Aorta (tissue), 5 donors: ENCODE measurements at regions not wholly inside any gene's neighbourhood (a gene's known extent, or its start where the extent isn't known, plus 50 kb on each side); places are given as distances from the start of the nearest gene placed in this dataset.

Source experiments
- ATAC-seq: fragments of 200-7000 bp; cut with Tn5 transposase; one replicate; pipeline ENCODE4 v1.9.1; 2022; ENCODE audit warnings: moderate library complexity; ENCODE audit not compliant: low FRiP score
- DNase-seq, 2 donors: peaks; one replicate each; pipeline ENCODE4 v3.0.0-alpha.2; 2020
- H3K27ac ChIP-seq, 2 donors: one replicate each; pipeline ENCODE4 v1.5.1; 2013; ENCODE audit warnings: low read length in 2 of 2, mild to moderate bottlenecking in 2 of 2, moderate library complexity in 2 of 2, control low read depth in 1 of 2, inconsistent platforms in 1 of 2, low read depth in 1 of 2
- H3K27me3 ChIP-seq, 2 donors: one replicate each; pipeline ENCODE4 v1.6.1; 2013; ENCODE audit warnings: control low read depth in 1 of 2, low read length in 1 of 2, mild to moderate bottlenecking in 1 of 2, moderate library complexity in 1 of 2; ENCODE audit not compliant: insufficient read depth in 2 of 2, control insufficient read depth in 1 of 2
- H3K36me3 ChIP-seq, 2 donors: one replicate each; pipeline ENCODE4 v1.6.1; 2013; ENCODE audit warnings: control low read depth in 1 of 2, low read length in 1 of 2, mild to moderate bottlenecking in 1 of 2; ENCODE audit not compliant: insufficient read depth in 2 of 2, control insufficient read depth in 1 of 2
- H3K4me1 ChIP-seq, 2 donors: one replicate each; pipeline ENCODE4 v1.6.1; 2013; ENCODE audit warnings: low read length in 2 of 2, control low read depth in 1 of 2, mild to moderate bottlenecking in 1 of 2, moderate library complexity in 1 of 2; ENCODE audit not compliant: insufficient read depth in 2 of 2, control insufficient read depth in 1 of 2
- H3K4me3 ChIP-seq, 2 donors: one replicate each; pipeline ENCODE4 v1.5.1; 2013; ENCODE audit warnings: low read length in 2 of 2, control low read depth in 1 of 2, mild to moderate bottlenecking in 1 of 2
- H3K9me3 ChIP-seq: one replicate; pipeline ENCODE4 v1.6.1; 2013; ENCODE audit warnings: mild to moderate bottlenecking, low read length; ENCODE audit not compliant: control insufficient read depth
- WGBS, 2 donors: extraction: QIAGEN DNeasy Blood & Tissue Kit; methylation state at CpG; one replicate each; pipeline ENCODE4 v1.1.7; 2013; 5-methylcytosine and 5-hydroxymethylcytosine counted together
- intact Hi-C, 2 donors: fragments of 100-400 bp; cut with DNase I; formaldehyde crosslinking; loops; one replicate each; pipeline versions ENCODE4 v1.14.2 to v1.15.0; 2022
- donor health status: healthy with polysubstance abuse.
- donor health status: Bipolar disorder and iron deficiency.
- donor health status: DM: no; HTN: no; CAD: no.
- donor health status: DM: no; HTN: no; CAD: no.
- donor health status: DM: yes; HTN: yes; CAD: no.

- Histone ChIP-seq H3K4me1 (no peaks in the 10 kb centered on the region), H3K27me3 (no peaks in the 10 kb centered on the region), H3K4me3 (no peak overlapping the region), H3K27ac (no peak overlapping the region), H3K9me3 (no peaks in the 10 kb centered on the region), H3K36me3 (no peaks in the 10 kb centered on the region)
- 95 to 97% methylated on average over 14 to 15 of the region's 15 CpGs for WGBS, 2 donors
- peak in 1 of 2 donors; percentile 65 for DNase-seq
- intact Hi-C loops, result no loop called here
- no peak for ATAC-seq
Measured at GRCh38 chr6:167507376-167507945, 182.6 kb downstream of the TTLL2 start.

DNA sequence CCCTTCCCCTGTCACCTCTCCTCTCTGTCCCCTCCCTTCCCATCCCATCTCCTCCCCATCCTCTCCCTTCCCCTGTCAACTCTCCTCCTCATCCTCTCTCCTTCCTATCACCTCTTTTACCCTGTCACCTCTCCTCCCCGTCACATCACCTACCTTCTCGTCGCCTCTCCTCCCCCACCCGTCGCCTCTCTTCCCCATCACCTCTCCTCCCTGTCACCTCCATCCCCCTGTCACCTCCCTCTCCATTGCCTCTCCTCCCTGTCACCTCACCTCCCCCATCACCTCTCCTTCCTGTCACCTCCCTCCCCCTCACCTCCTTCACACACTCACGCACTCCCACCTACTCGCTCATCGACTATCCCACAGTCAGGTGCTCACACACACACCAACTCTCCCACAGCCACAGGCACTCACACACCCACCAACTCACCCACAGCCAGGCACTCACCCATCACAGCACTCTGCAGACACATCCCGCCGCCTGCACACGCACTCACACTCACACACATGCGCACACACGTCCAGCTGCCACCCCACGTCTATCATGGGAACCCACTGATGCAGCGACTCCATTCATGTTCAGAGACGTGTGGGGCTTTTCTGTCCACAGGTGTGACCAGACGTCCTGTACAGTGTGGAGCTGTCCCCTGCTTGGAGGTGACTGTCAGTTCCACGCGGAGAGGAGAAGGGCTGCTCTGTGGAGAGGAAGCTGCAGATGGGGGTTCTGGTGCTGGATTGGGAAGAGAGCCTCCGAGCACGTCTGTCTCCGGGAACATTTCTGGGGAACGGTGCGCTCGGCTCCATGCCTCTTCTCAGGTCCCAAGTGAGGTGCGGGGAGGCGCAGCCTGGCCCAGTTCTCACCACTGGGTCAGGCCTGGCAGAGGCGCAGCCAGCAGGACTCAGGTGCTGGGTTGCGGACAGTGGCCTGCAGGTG, 184.3 kb downstream of the TTLL2 start:
- DNase-seq (peak in 1 of 2 donors; percentile 67), ATAC-seq (no peak)
- no peaks in the 10 kb centered on the region for H3K9me3 ChIP-seq
- no peaks in the 10 kb centered on the region for H3K27me3 ChIP-seq
- H3K4me1 ChIP-seq, result no peaks in the 10 kb centered on the region
- no peaks in the 10 kb centered on the region for H3K36me3 ChIP-seq
- 92 to 95% methylated on average over 29 of the region's 29 CpGs for WGBS, 2 donors
- H3K27ac ChIP-seq, result no peak overlapping the region
- intact Hi-C loops, result no loop called here
- H3K4me3 ChIP-seq, result no peak overlapping the region

DNA sequence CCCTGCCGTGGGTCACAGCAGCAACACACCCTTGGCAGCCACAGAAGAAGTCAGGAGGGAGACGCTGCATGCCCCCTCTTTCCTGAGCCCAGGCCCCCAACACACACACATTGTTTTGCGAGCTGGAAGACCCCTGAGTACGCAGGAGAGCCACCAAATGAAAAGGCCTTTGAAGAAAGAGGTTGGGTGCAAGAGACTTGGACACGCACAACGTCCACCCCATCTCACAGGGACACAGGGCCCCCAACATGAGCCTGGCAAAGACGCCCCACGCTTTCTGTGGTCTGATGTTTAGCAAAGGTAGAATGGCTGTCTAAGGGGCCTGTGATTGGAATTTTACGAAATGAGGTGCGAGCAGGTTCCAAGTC, 185.0 kb downstream of the TTLL2 start:
- ATAC-seq (no peak), DNase-seq (peak in 1 of 2 donors; percentile 55)
- Histone ChIP-seq H3K4me1 (no peaks in the 10 kb centered on the region), H3K9me3 (no peaks in the 10 kb centered on the region), H3K4me3 (no peak overlapping the region), H3K27ac (no peak overlapping the region), H3K27me3 (no peaks in the 10 kb centered on the region), H3K36me3 (no peaks in the 10 kb centered on the region)
- WGBS, 2 donors, result 90 to 92% methylated on average over 10 of the region's 10 CpGs
- intact Hi-C loops, result no loop called here

DNA sequence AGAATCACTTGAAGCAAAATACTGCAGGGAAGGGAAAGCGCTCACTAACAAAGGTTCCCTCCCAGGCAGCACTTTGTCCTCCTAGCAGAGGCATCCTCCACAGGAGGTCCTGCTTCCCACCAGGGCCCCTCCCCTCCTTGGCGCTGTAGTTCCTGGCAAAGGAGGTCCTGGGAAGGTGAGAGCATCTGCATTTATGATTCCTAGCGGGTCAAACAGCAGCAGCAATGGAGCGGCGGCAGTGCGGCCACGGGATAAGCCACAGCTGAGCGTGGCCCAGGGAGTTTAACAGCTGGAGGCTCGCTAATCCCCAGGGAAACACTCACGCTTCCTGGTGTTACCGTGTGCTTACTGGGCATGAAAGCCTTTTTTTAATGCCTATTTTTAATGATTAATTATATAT, 185.8 kb downstream of the TTLL2 start:
- Histone ChIP-seq H3K4me1 (no peaks in the 10 kb centered on the region), H3K27me3 (no peaks in the 10 kb centered on the region), H3K4me3 (no peak overlapping the region), H3K27ac (no peak overlapping the region), H3K36me3 (no peaks in the 10 kb centered on the region), H3K9me3 (no peaks in the 10 kb centered on the region)
- WGBS, 2 donors, result 88% methylated on average over 11 of the region's 11 CpGs
- ATAC-seq (no peak), DNase-seq (peak in 1 of 2 donors; percentile 40)
- intact Hi-C loops, result no loop called here

DNA sequence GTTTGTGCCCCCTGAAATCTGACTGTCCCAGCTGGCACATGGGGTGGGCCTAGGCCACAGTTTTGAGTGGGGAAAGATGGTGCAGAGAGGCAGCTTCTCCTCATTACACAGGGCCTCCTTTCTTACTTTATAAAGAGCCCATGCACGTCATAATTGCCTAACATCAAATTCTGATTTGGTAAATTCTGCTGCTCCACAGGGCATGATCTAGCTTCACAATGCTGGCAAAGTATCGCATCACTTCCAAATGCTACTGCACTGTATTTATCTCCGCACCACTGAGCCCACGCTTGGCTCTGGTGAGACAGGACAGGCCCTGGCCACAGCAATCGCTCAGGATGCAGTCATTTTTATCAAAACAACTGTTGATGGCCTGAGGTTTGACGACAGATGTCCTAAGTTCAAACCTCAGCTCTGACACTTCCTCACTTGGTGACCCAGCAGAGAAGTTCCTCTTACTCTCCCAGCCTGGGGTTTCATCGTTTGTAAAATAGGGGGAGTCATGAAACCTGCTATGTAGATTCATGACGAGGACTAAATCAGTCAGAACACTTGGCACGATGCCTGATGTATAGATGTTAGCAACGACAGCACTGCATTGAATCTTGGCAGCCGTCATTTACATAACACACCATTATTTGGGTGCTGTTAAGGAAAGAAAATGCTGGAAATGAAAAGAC, 187.9 kb downstream of the TTLL2 start:
- ATAC-seq (no peak), DNase-seq (no peak)
- no peaks in the 10 kb centered on the region for H3K36me3 ChIP-seq
- no peaks in the 10 kb centered on the region for H3K27me3 ChIP-seq
- H3K4me3 ChIP-seq, result no peak overlapping the region
- no peaks in the 10 kb centered on the region for H3K4me1 ChIP-seq
- no peaks in the 10 kb centered on the region for H3K9me3 ChIP-seq
- H3K27ac ChIP-seq, result no peak overlapping the region
- WGBS, 2 donors, result 75 to 81% methylated on average over 11 of the region's 11 CpGs
- intact Hi-C loops, result no loop called here

GRCh38 chr6:167513778-167514177, 188.9 kb downstream of the TTLL2 start:
- Histone ChIP-seq H3K4me3 (no peak overlapping the region), H3K27ac (no peak overlapping the region), H3K27me3 (no peaks in the 10 kb centered on the region), H3K36me3 (no peaks in the 10 kb centered on the region), H3K4me1 (no peaks in the 10 kb centered on the region), H3K9me3 (no peaks in the 10 kb centered on the region)
- intact Hi-C loops, result no loop called here
- 30 to 35% methylated on average over 9 of the region's 9 CpGs for WGBS, 2 donors
- ATAC-seq, result no peak
- DNase-seq, result peak in 1 of 2 donors; percentile 9

DNA sequence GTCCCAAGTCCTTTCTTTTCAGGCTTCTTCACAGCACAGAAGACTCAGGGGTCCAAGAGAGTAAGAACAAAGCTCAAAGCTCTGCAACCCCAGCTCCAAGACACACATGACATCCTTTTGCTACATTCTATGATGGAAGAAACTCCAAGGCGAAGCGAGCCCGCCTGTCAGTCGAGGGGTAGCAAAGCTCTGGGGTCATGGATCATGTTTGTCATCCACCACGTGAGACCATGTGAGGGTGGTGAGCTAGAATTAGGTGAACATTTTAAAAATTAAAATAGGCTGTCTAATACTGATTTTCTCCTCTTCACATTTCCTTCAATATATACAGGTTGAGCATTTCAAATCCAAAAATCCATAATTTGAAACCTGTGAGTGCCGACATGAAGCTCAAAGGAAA, 189.6 kb downstream of the TTLL2 start:
- intact Hi-C loops, result no loop called here
- no peaks in the 10 kb centered on the region for H3K9me3 ChIP-seq

GRCh38 chr6:167515873-167516507, 191.1 kb downstream of the TTLL2 start:
- ATAC-seq (no peak), DNase-seq (no peak)
- Histone ChIP-seq H3K27ac (no peak overlapping the region), H3K27me3 (no peaks in the 10 kb centered on the region), H3K4me3 (no peak overlapping the region), H3K4me1 (no peaks in the 10 kb centered on the region), H3K36me3 (no peaks in the 10 kb centered on the region), H3K9me3 (no peaks in the 10 kb centered on the region)
- WGBS, 2 donors, result 54 to 60% methylated on average over 3 to 4 of the region's 4 CpGs
- intact Hi-C loops, result no loop called here

More for the DNA sequence above, 189.6 kb downstream of the TTLL2 start:
- ATAC-seq, result no peak
- H3K27me3 ChIP-seq, result no peaks in the 10 kb centered on the region
- H3K4me3 ChIP-seq, result no peak overlapping the region
- DNase-seq, result no peak
- no peaks in the 10 kb centered on the region for H3K4me1 ChIP-seq
- 95 to 96% methylated on average over 6 of the region's 6 CpGs for WGBS, 2 donors
- H3K27ac ChIP-seq, result no peak overlapping the region
- H3K36me3 ChIP-seq, result no peaks in the 10 kb centered on the region
